Activated T-cell treated with anti-CD3 and anti-CD28 coated beads, Interleukin-2, amount 50 U/mL, for 72 hours (primary cell): ENCODE measurements at regions not wholly inside any gene's neighbourhood (a gene's known extent, or its start where the extent isn't known, plus 50 kb on each side); places are given as distances from the start of the nearest gene placed in this dataset.

Experiments used
- ATAC-seq, 2 donors: fragments of 150-1000 bp; cut with Tn5 transposase; replicated peaks in 1 of 2; 2 replicates each; pipeline ENCODE4 v1.10.0; 2021; ENCODE audit warnings: moderate library complexity in 2 of 2, mild to moderate bottlenecking in 1 of 2
- DNase-seq, 2 donors: peaks; one replicate each; pipeline ENCODE4 v3.0.0; 2021 to 2022; ENCODE audit warnings: mixed read lengths in 1 of 2
- H3K27ac Mint-ChIP-seq: one replicate; pipeline ENCODE4 v1.8.0; 2022; ENCODE audit warnings: mild to moderate bottlenecking, moderate library complexity, mixed read lengths
- H3K27me3 Mint-ChIP-seq: one replicate; pipeline ENCODE4 v1.8.0; 2022; ENCODE audit warnings: low read depth, mixed read lengths
- H3K36me3 Mint-ChIP-seq, 2 donors: one replicate each; pipeline ENCODE4 v1.8.0; 2022; ENCODE audit warnings: mixed read lengths in 2 of 2, mild to moderate bottlenecking in 1 of 2; ENCODE audit not compliant: insufficient read depth in 2 of 2
- H3K4me1 Mint-ChIP-seq: one replicate; pipeline ENCODE4 v1.8.0; 2022; ENCODE audit warnings: low read depth, mixed read lengths
- H3K4me3 Mint-ChIP-seq, 2 donors: one replicate each; pipeline ENCODE4 v1.8.0; 2022; ENCODE audit warnings: mild to moderate bottlenecking in 2 of 2, mixed read lengths in 2 of 2, moderate library complexity in 2 of 2
- H3K9me3 Mint-ChIP-seq, 2 donors: one replicate each; pipeline ENCODE4 v1.8.0; 2022; ENCODE audit warnings: mixed read lengths in 2 of 2

DNA sequence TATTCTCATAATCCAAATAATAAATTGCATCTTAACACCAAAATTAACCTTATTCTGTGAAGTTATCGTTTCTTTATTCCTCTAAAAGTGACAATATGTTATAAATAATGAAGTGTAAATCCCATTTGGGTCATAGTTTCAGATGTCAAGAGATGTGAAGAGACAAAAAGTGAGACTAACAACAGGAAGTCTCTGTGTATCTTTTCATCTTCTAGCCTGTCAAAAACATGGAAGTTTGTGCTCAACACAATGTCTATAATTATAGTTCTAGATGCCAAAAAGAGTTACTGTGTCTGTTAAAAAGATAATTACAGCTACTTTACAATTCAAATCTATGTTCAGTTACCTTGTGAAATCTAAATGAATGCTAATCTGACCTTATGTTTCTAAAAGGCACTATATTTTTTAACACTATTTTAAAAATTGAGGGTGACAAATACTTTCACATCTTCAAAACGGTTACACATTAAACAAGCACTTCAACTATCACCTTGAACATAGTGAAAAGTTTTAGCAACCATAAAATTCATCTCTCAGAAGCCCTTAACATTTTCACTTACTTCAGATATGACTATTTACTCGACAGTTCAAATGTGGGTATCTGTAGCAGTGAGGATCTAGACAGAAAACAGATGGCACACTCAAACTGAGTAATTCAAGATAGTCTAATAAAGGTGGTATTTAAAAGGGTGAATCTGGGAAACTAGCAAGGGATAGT lies 509.8 kb downstream of the ARAP2 start:
- Mint-ChIP-seq H3K27ac (no peak overlapping the region), H3K4me3 (no peak overlapping the region), H3K36me3 (no peaks in the 10 kb centered on the region), H3K4me1 (no peaks in the 10 kb centered on the region), H3K9me3 (peaks cover 0 to 5% of the 10 kb centered on the region in 2 donors), H3K27me3 (no peaks in the 10 kb centered on the region)
- ATAC-seq: no peak
- DNase-seq: no peak

DNA sequence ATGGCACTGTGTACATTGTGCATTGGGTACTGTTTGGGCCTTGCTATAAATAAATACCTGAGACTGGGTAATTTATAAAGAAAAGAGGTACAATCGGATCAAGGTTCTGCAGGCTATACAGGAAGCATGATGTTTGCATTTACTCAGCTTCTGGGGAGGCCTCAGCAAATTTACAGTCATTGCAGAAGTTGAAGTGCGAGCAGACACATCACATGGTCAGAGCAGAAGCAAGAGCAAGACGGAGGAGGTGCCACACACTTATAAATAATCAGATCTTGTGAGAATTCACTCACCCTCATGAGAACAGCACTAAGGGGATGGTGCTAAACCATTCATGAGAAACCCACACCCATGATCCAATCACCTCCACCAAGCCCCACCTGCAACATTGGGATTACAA lies 505.0 kb downstream of the ARAP2 start:
- H3K27ac Mint-ChIP-seq: no peak overlapping the region
- DNase-seq (no peak), ATAC-seq (no peak)
- no peak overlapping the region for H3K4me3 Mint-ChIP-seq
- no peaks in the 10 kb centered on the region for H3K36me3 Mint-ChIP-seq
- H3K27me3 Mint-ChIP-seq: no peaks in the 10 kb centered on the region
- H3K9me3 Mint-ChIP-seq: peaks cover 0 to 3% of the 10 kb centered on the region in 2 donors
- no peaks in the 10 kb centered on the region for H3K4me1 Mint-ChIP-seq

DNA sequence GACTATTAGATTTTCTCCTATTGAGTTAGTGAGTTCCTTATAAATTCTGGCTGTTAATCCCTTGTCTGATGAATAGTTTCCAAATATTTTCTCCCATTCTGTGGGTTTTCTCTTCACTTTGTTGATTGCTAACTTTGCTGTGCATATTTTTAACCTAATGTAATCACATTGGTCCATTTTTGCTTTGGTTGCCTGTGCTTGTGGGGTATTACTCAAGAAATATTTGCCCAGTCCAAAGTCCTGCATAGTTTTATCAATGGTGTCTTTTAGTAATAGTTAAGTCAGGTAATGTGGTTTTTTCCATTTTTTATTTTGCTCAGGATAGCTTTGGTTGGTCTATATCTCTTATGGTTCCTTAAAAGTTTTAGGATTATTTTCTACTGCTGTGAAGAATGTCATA lies 490.3 kb downstream of the ARAP2 start:
- no peaks in the 10 kb centered on the region for H3K4me1 Mint-ChIP-seq
- no peak overlapping the region for H3K4me3 Mint-ChIP-seq
- no peak overlapping the region for H3K27ac Mint-ChIP-seq
- no peak for ATAC-seq
- no peaks in the 10 kb centered on the region for H3K27me3 Mint-ChIP-seq
- DNase-seq: no peak
- H3K9me3 Mint-ChIP-seq: no peaks in the 10 kb centered on the region
- no peaks in the 10 kb centered on the region for H3K36me3 Mint-ChIP-seq

DNA sequence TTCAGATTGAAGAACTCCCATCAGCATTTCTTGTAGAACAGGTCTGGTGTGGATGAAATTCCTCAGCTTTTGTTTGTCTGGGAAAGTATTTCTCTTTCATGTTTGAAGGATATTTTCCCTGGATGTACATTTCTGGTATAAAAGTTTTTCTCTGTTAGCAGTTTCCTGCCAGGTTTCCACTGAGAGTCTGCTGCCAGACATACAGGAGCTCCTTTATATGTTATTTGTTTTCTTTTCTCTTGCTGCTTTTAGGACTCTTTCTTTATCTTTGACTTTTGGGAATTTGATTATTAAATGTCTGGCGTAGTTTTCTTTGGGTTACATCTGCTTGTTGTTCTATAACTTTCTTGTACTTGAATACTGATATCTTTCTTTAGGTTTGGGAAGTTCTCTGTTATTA lies 486.5 kb downstream of the ARAP2 start:
- Mint-ChIP-seq H3K9me3 (peaks cover 0 to 2% of the 10 kb centered on the region in 2 donors), H3K27me3 (no peaks in the 10 kb centered on the region), H3K4me1 (no peaks in the 10 kb centered on the region), H3K4me3 (no peak overlapping the region), H3K27ac (no peak overlapping the region), H3K36me3 (no peaks in the 10 kb centered on the region)
- no peak for ATAC-seq
- DNase-seq: no peak

DNA sequence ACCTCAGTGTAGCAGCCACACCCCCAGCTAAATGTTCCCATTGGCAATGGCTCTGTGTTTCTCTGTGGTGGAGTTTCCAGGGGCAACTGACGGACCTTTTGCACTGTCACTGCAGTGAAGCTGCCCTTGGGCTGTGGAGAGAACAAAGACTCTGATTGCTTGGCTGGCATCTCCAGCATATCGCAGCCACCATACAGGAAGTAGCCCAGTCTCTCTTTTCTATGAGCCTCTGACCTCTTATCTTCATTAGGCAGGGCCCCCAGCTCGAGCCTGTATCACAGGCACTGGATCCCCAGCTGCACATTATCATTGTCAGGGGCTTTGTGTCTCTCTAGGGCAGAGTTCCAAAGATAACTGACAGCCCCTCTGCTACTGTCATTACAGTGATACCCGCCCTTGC lies 483.5 kb downstream of the ARAP2 start:
- DNase-seq (no peak), ATAC-seq (no peak)
- Mint-ChIP-seq H3K36me3 (no peaks in the 10 kb centered on the region), H3K27me3 (no peaks in the 10 kb centered on the region), H3K27ac (no peak overlapping the region), H3K4me3 (no peak overlapping the region), H3K9me3 (peaks cover 0 to 2% of the 10 kb centered on the region in 2 donors), H3K4me1 (no peaks in the 10 kb centered on the region)

DNA sequence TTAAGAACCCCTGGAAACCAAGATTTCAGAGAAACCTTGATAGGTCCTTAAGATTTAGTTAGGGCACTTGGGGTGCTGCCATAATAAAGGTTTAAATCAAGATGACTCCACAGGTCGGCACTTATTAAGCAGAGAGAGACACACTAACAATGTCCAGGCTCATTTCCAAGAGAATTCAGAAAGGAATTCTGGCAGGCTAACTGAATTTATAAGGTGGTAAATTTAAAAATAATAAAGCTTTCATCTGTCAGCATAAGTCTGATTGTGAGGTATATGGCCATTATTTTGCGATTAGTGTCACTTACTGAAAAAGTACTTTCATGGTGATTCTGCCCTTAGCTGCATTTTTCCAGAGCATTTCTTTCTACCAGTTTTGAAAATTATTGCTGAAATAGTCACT lies 472.7 kb downstream of the ARAP2 start:
- no peak for DNase-seq
- H3K27me3 Mint-ChIP-seq: no peaks in the 10 kb centered on the region
- ATAC-seq: no peak
- H3K36me3 Mint-ChIP-seq: no peaks in the 10 kb centered on the region
- H3K27ac Mint-ChIP-seq: no peak overlapping the region
- no peak overlapping the region for H3K4me3 Mint-ChIP-seq
- no peaks in the 10 kb centered on the region for H3K4me1 Mint-ChIP-seq
- H3K9me3 Mint-ChIP-seq: no peaks in the 10 kb centered on the region

DNA sequence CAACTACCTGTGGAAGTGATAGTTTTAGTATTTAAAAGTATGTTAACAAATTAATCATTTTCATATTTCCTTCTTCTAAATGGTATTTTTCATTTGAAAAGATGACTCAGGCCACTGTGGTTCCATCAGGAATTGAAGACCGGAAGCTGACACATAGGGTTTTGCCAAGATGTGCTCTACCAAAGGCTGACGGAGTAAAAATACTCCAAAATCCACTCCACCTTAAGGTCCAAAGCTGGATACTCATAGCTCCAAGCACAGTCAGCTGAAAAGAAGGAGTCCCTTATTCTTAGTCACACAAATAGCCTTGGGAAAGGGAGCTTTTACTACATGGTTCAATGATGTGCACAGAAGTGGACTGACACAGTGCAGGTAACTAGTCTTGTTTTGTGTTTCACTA lies 472.0 kb downstream of the ARAP2 start:
- no peaks in the 10 kb centered on the region for H3K36me3 Mint-ChIP-seq
- H3K9me3 Mint-ChIP-seq: no peaks in the 10 kb centered on the region
- H3K4me1 Mint-ChIP-seq: no peaks in the 10 kb centered on the region
- H3K27ac Mint-ChIP-seq: no peak overlapping the region
- DNase-seq (no peak), ATAC-seq (no peak)
- no peak overlapping the region for H3K4me3 Mint-ChIP-seq
- H3K27me3 Mint-ChIP-seq: no peaks in the 10 kb centered on the region

DNA sequence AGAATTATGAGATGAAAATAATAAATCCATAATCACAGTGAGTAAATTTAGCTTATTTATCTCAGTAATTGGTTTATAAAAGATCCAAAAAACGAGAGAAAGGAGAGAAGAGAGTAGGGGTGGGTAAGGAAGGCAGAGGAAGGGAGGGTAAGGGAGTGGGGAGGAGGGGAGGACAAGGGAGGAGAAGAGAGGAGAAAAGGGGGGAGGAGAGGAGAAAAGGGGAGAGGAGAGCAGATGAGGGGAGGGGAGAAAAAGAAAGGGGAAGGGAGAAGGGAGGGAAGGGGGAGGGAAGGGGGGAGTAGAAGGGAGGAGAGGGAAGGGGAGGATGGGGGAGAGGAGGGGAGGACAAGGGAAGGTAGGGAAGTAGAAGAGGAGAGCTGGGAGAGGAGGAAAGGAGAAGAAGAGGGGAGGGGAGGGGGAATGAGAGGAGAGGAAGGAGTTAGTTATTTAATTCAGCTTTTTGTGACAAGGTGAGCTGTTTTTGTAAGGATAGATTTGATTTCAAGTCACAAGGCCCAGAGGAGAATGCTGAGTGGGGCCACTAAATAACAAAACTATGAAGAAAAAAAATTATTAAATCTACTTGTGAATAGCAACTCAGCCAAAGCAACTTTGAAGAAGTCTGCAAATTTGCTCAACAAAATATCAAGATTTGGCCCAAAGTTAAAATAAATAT lies 454.3 kb downstream of the ARAP2 start:
- H3K9me3 Mint-ChIP-seq: peaks cover 0 to 3% of the 10 kb centered on the region in 2 donors

DNA sequence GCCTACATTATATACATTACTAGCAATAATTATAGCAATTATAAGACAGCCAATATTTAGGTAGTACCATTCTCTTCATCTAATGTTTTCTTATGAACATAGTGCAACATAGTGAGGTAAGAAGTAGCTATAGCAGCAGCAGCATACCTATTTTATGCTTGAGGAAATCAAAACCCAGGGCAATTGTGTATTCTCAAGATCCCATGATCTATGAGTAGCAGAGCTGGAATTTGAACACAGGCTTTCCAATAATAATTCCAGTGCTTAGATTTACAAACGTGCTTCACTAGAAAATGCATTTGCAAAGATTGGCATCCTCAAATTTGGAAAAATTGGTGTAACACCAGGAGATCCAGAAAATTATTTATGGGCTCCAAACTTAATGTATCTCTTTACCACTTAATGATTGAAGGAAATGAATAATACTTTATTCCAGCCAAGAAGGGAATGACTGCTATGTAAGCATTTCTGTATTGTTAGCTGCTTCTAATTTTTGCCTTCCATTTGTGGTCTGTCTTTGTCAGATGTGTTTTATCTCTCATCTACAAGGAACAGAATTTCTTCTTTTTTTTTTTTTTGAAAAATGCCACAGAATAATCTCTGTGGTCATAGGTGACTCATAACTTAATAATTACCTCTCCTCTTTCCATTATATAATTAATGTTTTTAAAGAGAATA lies 451.1 kb downstream of the ARAP2 start:
- H3K4me1 Mint-ChIP-seq: no peaks in the 10 kb centered on the region
- DNase-seq (no peak), ATAC-seq (no peak)
- H3K36me3 Mint-ChIP-seq: no peaks in the 10 kb centered on the region
- H3K27ac Mint-ChIP-seq: no peak overlapping the region
- H3K9me3 Mint-ChIP-seq: peaks cover 1 to 6% of the 10 kb centered on the region in 2 donors
- no peaks in the 10 kb centered on the region for H3K27me3 Mint-ChIP-seq
- no peak overlapping the region for H3K4me3 Mint-ChIP-seq

More for the DNA sequence above, 454.3 kb downstream of the ARAP2 start:
- no peak overlapping the region for H3K4me3 Mint-ChIP-seq
- no peak for ATAC-seq
- H3K27me3 Mint-ChIP-seq: no peaks in the 10 kb centered on the region
- H3K36me3 Mint-ChIP-seq: no peaks in the 10 kb centered on the region
- no peak overlapping the region for H3K27ac Mint-ChIP-seq
- no peak for DNase-seq
- no peaks in the 10 kb centered on the region for H3K4me1 Mint-ChIP-seq

DNA sequence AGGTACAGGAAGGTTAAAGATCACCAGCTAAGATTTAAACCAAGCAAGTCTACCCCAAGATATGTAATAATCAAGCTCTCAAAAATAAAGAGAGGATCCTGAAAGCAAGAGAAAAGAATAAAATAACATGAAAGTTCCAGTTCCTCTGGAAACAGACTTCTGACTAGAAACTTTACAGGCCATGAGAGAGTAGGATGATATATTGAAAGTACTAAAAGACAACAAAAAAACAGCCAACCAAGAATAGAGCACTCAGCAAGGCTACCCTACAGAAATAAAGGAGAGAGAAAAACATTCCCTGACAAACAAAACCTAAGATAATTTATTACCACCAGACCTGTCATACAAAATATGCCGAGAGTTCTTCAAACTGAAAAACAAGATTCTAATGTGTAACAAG lies 450.5 kb downstream of the ARAP2 start:
- DNase-seq (no peak), ATAC-seq (no peak)
- no peaks in the 10 kb centered on the region for H3K27me3 Mint-ChIP-seq
- H3K36me3 Mint-ChIP-seq: no peaks in the 10 kb centered on the region
- H3K4me3 Mint-ChIP-seq: no peak overlapping the region
- H3K9me3 Mint-ChIP-seq: peaks cover 1 to 6% of the 10 kb centered on the region in 2 donors
- no peak overlapping the region for H3K27ac Mint-ChIP-seq
- H3K4me1 Mint-ChIP-seq: no peaks in the 10 kb centered on the region

DNA sequence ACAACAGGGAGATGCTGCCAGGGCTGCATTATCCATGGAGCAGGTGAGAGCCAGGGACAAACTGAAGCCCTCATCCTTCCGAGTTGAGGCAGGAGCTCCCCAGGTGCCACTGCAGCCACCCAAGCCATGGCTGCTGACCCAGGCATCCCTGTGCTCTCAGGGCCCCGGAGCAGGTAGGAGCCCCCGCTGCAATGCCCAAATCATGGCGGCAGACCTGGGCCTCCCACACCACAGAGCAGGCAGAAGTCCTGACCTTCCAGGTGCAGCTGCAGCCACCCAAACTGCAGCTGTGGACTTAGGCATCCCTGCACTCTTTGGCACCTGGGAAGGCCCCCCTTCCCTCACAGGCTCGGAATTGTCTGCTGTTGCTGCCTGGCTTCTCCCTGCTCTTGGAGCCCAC lies 443.6 kb downstream of the ARAP2 start:
- no peaks in the 10 kb centered on the region for H3K4me1 Mint-ChIP-seq
- ATAC-seq (no peak), DNase-seq (no peak)
- H3K27ac Mint-ChIP-seq: no peak overlapping the region
- H3K27me3 Mint-ChIP-seq: no peaks in the 10 kb centered on the region
- peaks cover 1 to 7% of the 10 kb centered on the region in 2 donors for H3K9me3 Mint-ChIP-seq
- H3K4me3 Mint-ChIP-seq: no peak overlapping the region
- no peaks in the 10 kb centered on the region for H3K36me3 Mint-ChIP-seq

DNA sequence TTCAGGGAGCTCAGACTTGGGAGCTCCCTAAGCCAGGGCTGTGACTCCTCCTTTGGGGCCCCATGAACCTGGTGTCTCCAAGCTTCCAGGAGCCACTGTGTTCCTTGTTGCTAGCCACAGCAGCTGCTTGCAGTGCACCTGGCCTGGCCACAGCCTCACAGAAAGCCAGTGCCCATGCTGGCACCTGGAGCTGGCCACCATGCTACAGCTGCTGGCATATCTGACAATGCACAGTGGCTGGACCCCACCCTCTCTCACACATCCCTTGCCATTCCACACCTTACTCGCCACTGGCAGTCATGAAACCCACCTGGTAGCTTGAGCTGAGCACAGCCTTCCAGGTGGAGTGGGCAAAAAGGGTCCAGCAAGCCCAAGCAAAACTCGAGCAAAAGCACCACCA lies 441.7 kb downstream of the ARAP2 start:
- no peaks in the 10 kb centered on the region for H3K36me3 Mint-ChIP-seq
- no peak overlapping the region for H3K27ac Mint-ChIP-seq
- ATAC-seq: no peak
- no peaks in the 10 kb centered on the region for H3K4me1 Mint-ChIP-seq
- no peak overlapping the region for H3K4me3 Mint-ChIP-seq
- peaks cover 0 to 5% of the 10 kb centered on the region in 2 donors for H3K9me3 Mint-ChIP-seq
- no peaks in the 10 kb centered on the region for H3K27me3 Mint-ChIP-seq
- DNase-seq: no peak

DNA sequence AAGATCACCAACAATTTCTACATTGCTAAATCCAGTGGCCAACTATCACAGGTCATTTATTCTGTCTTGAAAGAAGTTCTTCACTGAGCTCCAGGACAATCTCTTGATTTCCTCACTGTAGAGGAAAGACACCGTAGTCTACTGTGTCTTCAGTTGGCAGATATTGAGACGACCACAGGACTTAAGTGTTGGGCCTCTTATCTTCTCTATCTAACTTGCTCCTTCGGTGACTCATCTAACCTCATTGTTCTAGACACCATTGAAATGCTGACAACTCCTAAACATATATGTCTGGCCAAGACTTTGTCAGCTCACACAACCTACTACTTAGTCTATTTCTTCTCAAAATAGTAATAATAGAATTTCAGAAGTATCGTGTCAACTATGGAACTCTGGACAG lies 425.8 kb downstream of the ARAP2 start:
- H3K4me1 Mint-ChIP-seq: no peaks in the 10 kb centered on the region

More for the DNA sequence above, 425.8 kb downstream of the ARAP2 start:
- H3K27me3 Mint-ChIP-seq: no peaks in the 10 kb centered on the region
- ATAC-seq: no peak
- no peaks in the 10 kb centered on the region for H3K36me3 Mint-ChIP-seq
- H3K27ac Mint-ChIP-seq: no peak overlapping the region
- no peak for DNase-seq
- H3K9me3 Mint-ChIP-seq: peaks cover 0 to 3% of the 10 kb centered on the region in 2 donors
- no peak overlapping the region for H3K4me3 Mint-ChIP-seq
